Stimulated activated CD8-positive, alpha-beta memory T cell treated with anti-CD3 and anti-CD28 coated beads, Interleukin-15, amount 100 ng/mL, for 1 hour (primary cell): ENCODE measurements at regions not wholly inside any gene's neighbourhood (a gene's known extent, or its start where the extent isn't known, plus 50 kb on each side); places are given as distances from the start of the nearest gene placed in this dataset.

ENCODE experiments used
- DNase-seq: peaks from one replicate; pipeline ENCODE4 v3.0.0-alpha.2; 2020; ENCODE audit warnings: low read depth

GRCh38 chr6:166106076-166106686 lies 61.5 kb downstream of the TBXT start:
- peak; percentile 48 for DNase-seq

DNA sequence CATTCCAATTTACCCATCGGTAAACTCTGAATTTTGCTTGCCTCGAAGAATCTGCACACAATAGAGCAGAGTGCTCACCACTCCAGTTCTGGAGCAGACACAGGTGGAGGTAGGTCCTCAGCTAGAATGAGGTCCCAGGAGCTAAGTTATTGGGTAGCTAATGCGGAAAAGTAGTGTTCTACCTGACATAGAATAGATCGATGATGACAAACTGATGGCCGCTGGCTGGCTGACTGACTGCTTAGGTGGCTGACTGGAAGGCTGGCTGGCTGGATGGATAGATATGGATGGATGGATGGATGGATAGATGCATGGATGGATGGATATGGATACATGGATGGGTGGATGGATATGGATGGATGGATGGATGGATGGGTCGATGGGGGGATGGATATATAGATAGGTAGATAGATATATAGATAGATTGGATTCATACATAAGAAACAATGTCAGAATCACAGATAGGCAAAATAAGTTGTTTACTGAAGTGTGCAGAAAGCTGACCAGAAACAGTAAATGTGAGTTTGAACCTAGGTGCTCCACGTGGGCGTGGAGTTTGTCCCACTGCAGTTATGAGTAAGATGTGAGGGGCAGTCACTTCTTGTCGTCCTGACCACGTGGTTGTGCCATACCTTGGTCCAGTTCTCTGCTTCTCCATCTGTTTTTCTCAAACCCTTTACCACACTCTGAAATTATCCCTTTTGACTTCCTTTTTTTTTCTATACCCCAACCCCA lies 62.1 kb downstream of the TBXT start:
- no peak for DNase-seq

GRCh38 chr6:166104872-166105271 lies 62.8 kb downstream of the TBXT start:
- no peak for DNase-seq

DNA sequence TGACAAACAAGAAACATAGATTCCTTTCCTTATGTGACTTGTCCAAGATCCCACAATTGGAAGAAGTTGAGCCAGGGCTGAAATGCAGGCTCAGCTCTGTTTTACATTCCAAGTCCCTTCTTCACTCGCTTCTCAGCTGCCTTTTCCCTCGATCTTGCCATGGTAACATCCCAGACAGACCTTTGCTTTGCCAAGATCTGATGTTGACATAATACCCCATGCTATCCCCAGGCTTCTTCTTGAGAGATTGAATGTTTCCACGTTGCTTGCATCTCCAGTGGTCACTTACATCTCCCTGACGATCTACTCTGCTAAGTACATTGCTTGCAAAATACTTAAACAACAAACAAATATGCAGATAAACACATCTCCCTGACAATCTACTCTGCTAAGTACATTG lies 63.5 kb downstream of the TBXT start:
- DNase-seq: no peak

GRCh38 chr6:166101819-166102419 lies 65.7 kb downstream of the TBXT start:
- no peak for DNase-seq

DNA sequence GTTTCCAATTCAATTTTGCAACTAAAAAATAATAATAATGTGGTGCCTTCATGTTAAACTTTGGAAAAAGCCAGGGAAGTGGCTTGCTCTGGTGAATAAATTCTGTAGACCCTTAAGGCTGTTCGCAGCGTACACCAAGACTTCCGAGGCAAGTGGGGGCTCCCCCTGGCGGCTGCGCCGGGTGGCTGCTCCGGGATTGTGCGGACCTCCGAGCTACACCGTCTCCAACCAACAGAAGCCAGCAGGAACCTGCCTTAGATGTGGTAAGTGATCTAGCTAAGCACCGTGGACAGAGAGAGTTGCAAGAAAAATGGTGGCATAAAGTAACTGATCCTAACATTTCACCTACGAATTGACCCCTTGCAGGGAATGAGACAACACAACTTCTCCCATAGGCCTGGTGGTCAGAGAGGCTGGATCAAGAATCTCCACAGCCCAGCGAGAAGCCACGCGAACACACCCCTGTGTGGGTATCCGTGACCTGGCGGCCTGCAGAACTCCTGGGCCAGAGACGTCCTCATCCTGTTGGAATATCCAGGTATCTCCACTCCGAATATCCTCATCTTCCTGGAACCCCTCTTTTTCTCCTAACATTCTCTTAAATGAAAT lies 69.6 kb downstream of the TBXT start:
- peak; percentile 24 for DNase-seq

GRCh38 chr6:166087852-166088251 lies 79.8 kb downstream of the TBXT start:
- no peak for DNase-seq

DNA sequence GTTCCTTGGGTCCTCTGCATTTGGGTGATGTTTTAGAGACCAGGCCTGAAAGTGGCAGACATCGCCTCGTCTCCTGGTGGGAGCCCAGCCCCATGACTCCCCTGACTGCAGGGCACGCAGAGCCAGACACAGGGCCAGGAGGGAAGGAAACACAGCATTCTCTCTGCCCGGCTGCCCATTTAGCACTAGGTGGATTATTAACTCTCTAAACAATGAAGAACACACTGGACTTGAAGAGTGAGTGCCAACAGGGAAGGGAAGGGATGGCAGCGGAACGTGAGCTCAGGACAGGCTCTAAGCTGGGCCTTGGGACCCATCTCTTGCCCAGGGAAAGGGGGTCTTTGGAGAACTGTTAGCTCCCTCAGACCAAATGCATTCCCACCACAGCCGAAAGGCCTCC lies 80.4 kb downstream of the TBXT start:
- DNase-seq: no peak

GRCh38 chr6:166085500-166085899 lies 82.2 kb downstream of the TBXT start:
- DNase-seq: no peak

DNA sequence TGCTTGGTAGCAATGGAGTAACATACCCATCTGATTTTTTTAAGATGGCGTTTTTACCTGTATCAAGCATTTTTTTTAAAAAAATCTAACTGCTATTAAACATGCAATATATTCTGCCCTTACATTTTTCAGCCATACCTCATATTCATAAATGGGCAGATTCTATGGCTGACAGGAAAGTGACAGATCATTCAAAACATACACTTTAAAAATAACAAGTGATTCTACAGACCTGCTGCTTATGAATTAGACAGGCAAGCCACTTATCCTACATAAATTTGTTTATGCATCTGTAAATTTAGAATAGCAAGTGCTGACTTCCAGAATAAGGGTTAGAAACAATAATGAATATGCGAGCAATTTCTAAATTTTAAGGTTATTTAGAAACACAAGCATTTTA lies 82.7 kb downstream of the TBXT start:
- DNase-seq: no peak

- no peak for DNase-seq
These were observed 87.8 kb downstream of the TBXT start for GRCh38 chr6:166079841-166080240.

DNA sequence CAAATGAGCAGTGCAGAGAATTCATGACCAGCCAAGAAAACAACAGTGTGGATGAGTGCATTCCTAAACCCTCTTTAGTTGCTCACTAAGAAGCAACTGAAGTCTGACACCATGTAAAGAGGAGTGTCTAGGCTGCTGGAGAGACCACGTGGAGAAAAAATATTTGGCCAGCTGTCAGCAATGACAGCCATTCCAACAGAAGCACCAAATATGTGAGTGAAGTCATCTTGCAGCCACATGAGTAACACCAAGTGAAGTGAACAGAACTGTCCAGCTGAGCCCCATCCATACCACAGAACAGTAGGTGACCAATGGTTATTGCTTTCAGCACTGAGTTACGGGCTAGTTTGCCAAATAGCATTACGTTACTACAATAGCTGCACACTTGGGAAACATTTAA lies 89.4 kb downstream of the TBXT start:
- no peak for DNase-seq

- no peak for DNase-seq
These were observed 91.0 kb downstream of the TBXT start for GRCh38 chr6:166076625-166077024.

- no peak for DNase-seq
These were observed 91.7 kb downstream of the TBXT start for GRCh38 chr6:166075925-166076324.

DNA sequence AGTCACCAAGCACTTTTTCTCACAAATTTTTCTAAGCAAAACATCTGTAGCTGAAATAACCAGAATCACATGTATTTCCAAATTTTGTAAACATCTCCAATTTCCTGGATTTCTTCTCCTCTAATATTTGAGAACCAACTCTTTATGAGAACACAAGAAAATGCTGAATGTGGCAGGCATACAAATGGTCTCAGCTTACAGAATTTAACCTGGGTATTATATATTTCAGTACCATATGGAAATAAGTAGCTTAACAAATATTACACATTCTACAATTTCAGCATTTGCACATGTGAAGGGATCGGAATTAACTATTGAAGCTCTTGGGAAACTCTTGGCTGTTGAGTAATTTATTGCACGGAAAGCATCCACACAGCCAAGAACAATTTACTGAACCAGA lies 92.5 kb downstream of the TBXT start:
- no peak for DNase-seq

- no peak for DNase-seq
These were observed 94.6 kb downstream of the TBXT start for GRCh38 chr6:166073082-166073481.

- DNase-seq: no peak
These were observed 98.9 kb downstream of the TBXT start for GRCh38 chr6:166068768-166069167.

DNA sequence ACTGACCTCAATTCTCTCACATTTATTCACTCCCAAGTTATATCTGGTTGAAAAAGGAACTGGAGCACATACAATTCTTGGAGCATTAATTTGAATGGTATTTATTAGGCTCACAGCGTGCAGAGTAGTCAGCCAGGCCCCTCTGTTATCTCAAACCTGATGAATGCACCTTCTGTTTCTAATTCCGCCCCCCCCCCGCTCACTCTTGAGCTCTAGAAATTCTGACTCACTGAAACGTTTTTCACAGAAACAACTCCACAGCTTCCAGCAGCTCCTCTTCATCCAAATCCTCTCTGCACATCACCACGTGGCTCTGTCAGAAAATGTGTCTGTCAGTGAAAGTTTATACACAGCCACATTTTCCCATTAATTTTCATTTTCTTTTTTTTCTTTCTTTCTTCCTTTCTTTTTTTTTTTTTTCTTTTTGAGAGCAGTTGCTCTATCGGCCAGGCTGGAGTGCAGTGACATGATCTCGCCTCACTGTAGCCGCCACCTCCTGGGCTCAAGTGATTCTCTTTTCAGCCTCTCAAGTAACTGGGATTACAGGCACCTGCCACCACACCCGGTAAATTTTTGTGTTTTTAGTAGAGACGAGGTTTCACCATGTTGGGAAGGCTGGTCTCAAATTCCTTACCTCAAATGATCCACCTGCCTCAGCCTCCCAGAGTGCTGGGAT lies 109.4 kb downstream of the TBXT start:
- no peak for DNase-seq

DNA sequence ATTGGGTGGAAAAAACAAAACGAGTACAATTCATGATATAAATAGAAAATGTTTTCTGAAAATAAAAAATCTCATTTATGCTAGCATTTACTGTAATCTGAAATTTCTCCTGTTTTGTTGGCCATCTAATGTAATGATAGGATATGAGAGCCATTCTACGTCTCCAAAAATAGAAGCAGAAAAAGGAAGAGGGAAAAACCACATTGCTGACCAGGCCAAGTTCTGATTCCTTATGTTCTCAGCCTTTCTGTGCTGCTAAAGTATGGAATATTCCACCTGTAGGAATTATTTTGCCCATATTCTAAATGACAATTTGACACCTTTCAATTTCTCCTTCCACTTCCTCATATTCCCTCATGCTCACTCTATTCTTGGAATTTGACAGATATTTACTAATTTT lies 110.2 kb downstream of the TBXT start:
- DNase-seq: no peak

DNA sequence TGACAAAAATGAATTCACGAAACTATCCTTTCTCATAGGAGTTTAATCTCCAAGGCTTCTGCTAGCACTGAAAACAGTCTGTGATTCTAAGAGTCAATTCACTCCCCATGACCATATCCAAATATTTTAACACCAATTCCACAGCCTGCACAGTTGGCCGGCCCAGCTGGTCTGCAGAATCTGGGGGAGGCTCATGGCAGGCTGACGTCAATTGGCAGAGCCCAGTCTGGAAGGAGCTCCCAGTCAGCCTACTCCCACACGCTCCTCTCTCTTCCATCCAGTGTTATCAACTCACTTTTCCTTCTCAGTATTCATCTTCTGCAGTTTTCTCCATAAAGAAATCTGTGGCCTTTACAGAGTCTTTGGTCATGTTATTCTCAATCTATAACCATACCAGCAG lies 111.0 kb downstream of the TBXT start:
- DNase-seq: no peak

DNA sequence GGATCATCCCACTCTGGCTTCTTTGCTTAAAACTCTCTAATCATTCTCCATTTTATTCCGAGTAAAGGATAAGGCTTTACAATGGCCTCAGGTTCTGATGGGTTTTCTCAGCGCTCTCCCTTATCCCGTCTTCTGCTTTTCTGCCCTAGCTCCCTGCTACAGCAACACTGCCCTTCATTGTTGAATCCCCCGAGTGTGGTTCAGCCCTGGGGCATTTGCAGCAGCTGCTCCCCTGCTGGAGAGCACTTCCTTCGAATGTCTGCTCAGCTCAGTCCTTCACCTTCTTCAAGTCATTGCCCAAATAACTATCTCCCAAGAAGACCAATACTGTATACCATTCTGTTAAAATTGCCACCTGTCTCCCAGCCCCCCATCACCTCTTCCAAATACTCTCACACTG lies 111.8 kb downstream of the TBXT start:
- no peak for DNase-seq

DNA sequence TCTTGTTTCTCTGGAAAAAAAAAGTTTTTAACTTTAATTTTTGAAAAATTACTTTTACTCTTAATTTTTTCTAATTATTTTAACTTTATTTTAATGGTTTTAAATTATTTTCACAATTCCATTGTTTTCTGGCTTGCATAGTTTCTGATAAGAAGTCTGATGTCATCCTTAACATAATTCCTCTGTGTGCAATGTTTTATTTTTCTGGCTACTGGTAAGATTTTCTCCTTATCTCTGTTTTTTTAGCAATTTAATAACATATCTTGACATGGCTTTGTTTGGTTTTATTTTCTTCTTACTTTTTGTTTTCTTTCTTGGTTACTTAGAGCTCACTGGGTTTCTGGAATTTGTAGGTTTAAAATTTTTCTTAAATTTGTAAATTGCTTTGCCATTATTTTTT lies 114.8 kb downstream of the TBXT start:
- DNase-seq: no peak

GRCh38 chr6:166050559-166050958 lies 117.1 kb downstream of the TBXT start:
- DNase-seq: no peak
